Prostate gland (tissue), 2 donors: ENCODE measurements at regions not wholly inside any gene's neighbourhood (a gene's known extent, or its start where the extent isn't known, plus 50 kb on each side); places are given as distances from the start of the nearest gene placed in this dataset.

ENCODE experiments used
- CTCF ChIP-seq, 4 experiments: fragments of 200-600 bp in 2 of 4; fragments of 450-650 bp in 2 of 4; sonication (generic) in 2 of 4; IDR thresholded peaks; 1 replicate in 3 of 4; 2 replicates in 1 of 4; pipeline ENCODE4 v1.5.1; 2016 to 2019; ENCODE audit warnings: antibody characterized with exemption in 4 of 4, mild to moderate bottlenecking in 2 of 4, moderate library complexity in 2 of 4
- POLR2A ChIP-seq: fragments of 450-650 bp; IDR thresholded peaks from one replicate; pipeline ENCODE4 v1.6.1; 2016; ENCODE audit warnings: antibody characterized with exemption, mild to moderate bottlenecking
- POLR2AphosphoS5 ChIP-seq: sonication (generic); formaldehyde crosslinking; IDR thresholded peaks from one replicate; pipeline ENCODE4 v1.6.1; 2017; ENCODE audit warnings: antibody characterized with exemption

GRCh38 chr1:102151242-102151641 lies 154.5 kb upstream of the OLFM3 start:
- TF ChIP-seq CTCF (IDR thresholded peaks at IDR 0.05) = no peak
- TF ChIP-seq POLR2A = no peak
- no peak for TF ChIP-seq POLR2AphosphoS5
